GM21381 (cell line): ENCODE measurements at regions not wholly inside any gene's neighbourhood (a gene's known extent, or its start where the extent isn't known, plus 50 kb on each side); places are given as distances from the start of the nearest gene placed in this dataset.
"Not testable (repeated sequence)": the region's sequence is repeated elsewhere in the genome, so short reads cannot be mapped to it uniquely, and the experiment has no call there.

Experiments
- ATAC-seq: cut with Tn5 transposase; IDR thresholded peaks from one replicate; pipeline ENCODE4 v1.9.1; 2021; ENCODE audit warnings: mild to moderate bottlenecking, moderate library complexity; ENCODE audit not compliant: unreplicated experiment

GRCh38 chr4:153877898-153878297 lies 89.0 kb upstream of the SFRP2 start:
- no peak for ATAC-seq

- no peak for ATAC-seq
Measured at GRCh38 chr4:153873741-153874140, 84.9 kb upstream of the SFRP2 start.

GRCh38 chr4:153866766-153867165 lies 77.9 kb upstream of the SFRP2 start:
- not testable (repeated sequence) for ATAC-seq

GRCh38 chr4:153852501-153852900 lies 63.6 kb upstream of the SFRP2 start:
- no peak for ATAC-seq

GRCh38 chr4:153850533-153851280 lies 61.8 kb upstream of the SFRP2 start:
- no peak for ATAC-seq

- ATAC-seq = no peak
Measured at GRCh38 chr4:153844144-153844543, 55.3 kb upstream of the SFRP2 start.
